ENCODE measurements at regions not wholly inside any gene's neighbourhood (a gene's known extent, or its start where the extent isn't known, plus 50 kb on each side); places are given as distances from the start of the nearest gene placed in this dataset.
A peak's percentile ranks its signal among the peaks of the same experiment; 100 is the strongest.

- DNase-seq (ENCODE audit: low read depth), result no peak
Observed at GRCh38 chr9:90099262-90099963, 494.6 kb downstream of the GADD45G start.

- no peak for DNase-seq (ENCODE audit: low read depth)
Observed at GRCh38 chr9:90100014-90100413, 495.2 kb downstream of the GADD45G start.

GRCh38 chr9:90102292-90102901, 497.6 kb downstream of the GADD45G start:
- peak; percentile 55 for DNase-seq (ENCODE audit: low read depth)

- DNase-seq (ENCODE audit: low read depth), result no peak
Observed at GRCh38 chr9:90103771-90104170, 499.0 kb downstream of the GADD45G start.

- no peak for DNase-seq (ENCODE audit: low read depth)
Observed at GRCh38 chr9:90105773-90106172, 501.0 kb downstream of the GADD45G start.

GRCh38 chr9:90107040-90107725, 502.4 kb downstream of the GADD45G start:
- DNase-seq (ENCODE audit: low read depth), result no peak

GRCh38 chr9:90107726-90108655, 503.2 kb downstream of the GADD45G start:
- no peak for DNase-seq (ENCODE audit: low read depth)

GRCh38 chr9:90112788-90113187, 508.0 kb downstream of the GADD45G start:
- no peak for DNase-seq (ENCODE audit: low read depth)

GRCh38 chr9:90114641-90115425, 510.0 kb downstream of the GADD45G start:
- no peak for DNase-seq (ENCODE audit: low read depth)

- no peak for DNase-seq (ENCODE audit: low read depth)
Observed at GRCh38 chr9:90121762-90122161, 517.0 kb downstream of the GADD45G start.

- no peak for DNase-seq (ENCODE audit: low read depth)
Observed at GRCh38 chr9:90124961-90125360, 517.7 kb downstream of the DIRAS2 start.

GRCh38 chr9:90127923-90128322, 514.7 kb downstream of the DIRAS2 start:
- DNase-seq (ENCODE audit: low read depth), result no peak

- no peak for DNase-seq (ENCODE audit: low read depth)
Observed at GRCh38 chr9:90128587-90129190, 513.9 kb downstream of the DIRAS2 start.

GRCh38 chr9:90129446-90129845, 513.2 kb downstream of the DIRAS2 start:
- no peak for DNase-seq (ENCODE audit: low read depth)

GRCh38 chr9:90131568-90131967, 511.1 kb downstream of the DIRAS2 start:
- DNase-seq (ENCODE audit: low read depth), result no peak

- no peak for DNase-seq (ENCODE audit: low read depth)
Observed at GRCh38 chr9:90132866-90133265, 509.8 kb downstream of the DIRAS2 start.

- DNase-seq (ENCODE audit: low read depth), result no peak
Observed at GRCh38 chr9:90137801-90138200, 504.8 kb downstream of the DIRAS2 start.

GRCh38 chr9:90140131-90140818, 502.3 kb downstream of the DIRAS2 start:
- DNase-seq (ENCODE audit: low read depth), result no peak

GRCh38 chr9:90141723-90142122, 500.9 kb downstream of the DIRAS2 start:
- peak; percentile 2 for DNase-seq (ENCODE audit: low read depth)

- DNase-seq (ENCODE audit: low read depth), result peak; percentile 10
Observed at GRCh38 chr9:90142580-90142979, 500.0 kb downstream of the DIRAS2 start.
